Tibial artery (tissue), 4 donors: ENCODE measurements at regions not wholly inside any gene's neighbourhood (a gene's known extent, or its start where the extent isn't known, plus 50 kb on each side); places are given as distances from the start of the nearest gene placed in this dataset.

Experiments
- DNase-seq, 2 donors: peaks; one replicate each; pipeline ENCODE4 v3.0.0-alpha.2; 2019
- H3K27ac ChIP-seq, 2 donors: fragments of 200-600 bp; sonication (generic) in 1 of 2; 1 replicate in 1 of 2; 2 replicates in 1 of 2; pipeline ENCODE4 v1.5.1; 2018 to 2019; ENCODE audit warnings: mild to moderate bottlenecking in 1 of 2
- H3K27me3 ChIP-seq, 2 donors: fragments of 200-600 bp; sonication (generic) in 1 of 2; one replicate each; pipeline versions ENCODE4 v1.5.1 to v1.6.0; 2016 to 2019
- H3K36me3 ChIP-seq, 3 donors: fragments of 200-600 bp; sonication (generic) in 2 of 3; one replicate each; pipeline ENCODE4 v1.5.1; 2016 to 2019; ENCODE audit warnings: mild to moderate bottlenecking in 2 of 3
- H3K4me1 ChIP-seq, 4 donors: fragments of 200-600 bp; sonication (generic) in 2 of 4; 1 replicate in 3 of 4; 2 replicates in 1 of 4; pipeline ENCODE4 v1.5.1; 2016 to 2019
- H3K4me3 ChIP-seq, 2 donors: fragments of 200-600 bp; sonication (generic) in 1 of 2; 1 replicate in 1 of 2; 2 replicates in 1 of 2; pipeline ENCODE4 v1.5.1; 2018 to 2019; ENCODE audit warnings: mild to moderate bottlenecking in 2 of 2
- H3K9me3 ChIP-seq, 3 donors: fragments of 200-600 bp; sonication (generic) in 1 of 3; one replicate each; pipeline ENCODE4 v1.5.1; 2016 to 2019
- CTCF ChIP-seq, 2 experiments: fragments of 200-600 bp in 1 of 2; fragments of 450-650 bp in 1 of 2; IDR thresholded peaks; one replicate each; pipeline ENCODE4 v1.5.1; 2017 to 2019; ENCODE audit warnings: antibody characterized with exemption in 2 of 2, mild to moderate bottlenecking in 1 of 2, moderate library complexity in 1 of 2
- intact Hi-C: fragments of 100-400 bp; cut with DNase I; formaldehyde crosslinking; loops from one replicate; pipeline ENCODE4 v1.15.0; 2023; ENCODE audit warnings: low total_unique reads

- H3K9me3 ChIP-seq = no peaks in the 10 kb centered on the region
- TF ChIP-seq CTCF (IDR thresholded peaks at IDR 0.05) = no peak
- peaks cover 0 to 14% of the 10 kb centered on the region in 2 donors for H3K27me3 ChIP-seq
- H3K27ac ChIP-seq = no peak overlapping the region
- H3K4me3 ChIP-seq = no peak overlapping the region
- intact Hi-C loops = no loop called here
- no peak for DNase-seq
- H3K36me3 ChIP-seq = no peaks in the 10 kb centered on the region
- H3K4me1 ChIP-seq = no peaks in the 10 kb centered on the region
Observed at GRCh38 chr3:10627884-10628572, 122.6 kb upstream of the ATP2B2 start.

GRCh38 chr3:10628891-10629670 is 123.7 kb upstream of the ATP2B2 start:
- DNase-seq = no peak
- intact Hi-C loops = no loop called here
- Histone ChIP-seq H3K27me3 (peaks cover 0 to 10% of the 10 kb centered on the region in 2 donors), H3K36me3 (no peaks in the 10 kb centered on the region), H3K4me1 (no peaks in the 10 kb centered on the region), H3K27ac (no peak overlapping the region), H3K9me3 (no peaks in the 10 kb centered on the region), H3K4me3 (no peak overlapping the region)
- TF ChIP-seq CTCF (IDR thresholded peaks at IDR 0.05) = no peak

GRCh38 chr3:10629671-10630040 is 124.3 kb upstream of the ATP2B2 start:
- intact Hi-C loops = no loop called here

GRCh38 chr3:10631224-10631623 is 125.8 kb upstream of the ATP2B2 start:
- intact Hi-C loops = no loop called here
- peak in 1 of 2 donors; percentile 1 for DNase-seq
- Histone ChIP-seq H3K36me3 (no peaks in the 10 kb centered on the region), H3K27ac (no peak overlapping the region), H3K4me3 (no peak overlapping the region), H3K27me3 (peaks cover 0 to 11% of the 10 kb centered on the region in 2 donors), H3K4me1 (no peaks in the 10 kb centered on the region), H3K9me3 (peaks cover 0 to 5% (median 0%) of the 10 kb centered on the region in 3 donors)
- TF ChIP-seq CTCF (IDR thresholded peaks at IDR 0.05) = no peak

More at GRCh38 chr3:10629671-10630040, 124.3 kb upstream of the ATP2B2 start:
- no peak overlapping the region for H3K4me3 ChIP-seq
- no peaks in the 10 kb centered on the region for H3K36me3 ChIP-seq
- H3K27ac ChIP-seq = no peak overlapping the region
- no peaks in the 10 kb centered on the region for H3K4me1 ChIP-seq
- DNase-seq = no peak
- no peaks in the 10 kb centered on the region for H3K9me3 ChIP-seq
- no peak for TF ChIP-seq CTCF (IDR thresholded peaks at IDR 0.05)
- H3K27me3 ChIP-seq = peaks cover 0 to 9% of the 10 kb centered on the region in 2 donors

- Histone ChIP-seq H3K4me3 (no peak overlapping the region), H3K9me3 (peaks cover 0 to 5% (median 0%) of the 10 kb centered on the region in 3 donors), H3K4me1 (no peaks in the 10 kb centered on the region), H3K27me3 (peaks cover 0 to 11% of the 10 kb centered on the region in 2 donors), H3K36me3 (no peaks in the 10 kb centered on the region), H3K27ac (no peak overlapping the region)
- DNase-seq = no peak
- intact Hi-C loops = no loop called here
- TF ChIP-seq CTCF (IDR thresholded peaks at IDR 0.05) = no peak
Observed at GRCh38 chr3:10632125-10632524, 126.7 kb upstream of the ATP2B2 start.
